Loucy (cell line): ENCODE measurements at regions not wholly inside any gene's neighbourhood (a gene's known extent, or its start where the extent isn't known, plus 50 kb on each side); places are given as distances from the start of the nearest gene placed in this dataset.

Experiments
- H2AFZ ChIP-seq: fragments of 200-600 bp; sonication (generic); 2 replicates; pipeline ENCODE4 v1.6.0; 2016; ENCODE audit warnings: antibody characterized with exemption, mild to moderate bottlenecking, low read length, moderate library complexity
- H3F3A ChIP-seq: fragments of 200-600 bp; 2 replicates; pipeline ENCODE4 v1.6.0; 2016; ENCODE audit warnings: antibody characterized with exemption, low read depth, mild to moderate bottlenecking
- H3K27me3 ChIP-seq: fragments of 200-600 bp; sonication (generic); 2 replicates; pipeline ENCODE4 v1.6.1; 2014; ENCODE audit warnings: low read length, mild to moderate bottlenecking; ENCODE audit not compliant: insufficient read depth, poor library complexity, severe bottlenecking
- H3K36me3 ChIP-seq: fragments of 200-600 bp; sonication (generic); 2 replicates; pipeline ENCODE4 v1.6.1; 2016; ENCODE audit warnings: low read length; ENCODE audit not compliant: insufficient read depth
- H3K4me1 ChIP-seq: fragments of 200-600 bp; sonication (generic); 2 replicates; pipeline ENCODE4 v1.5.1; 2014; ENCODE audit warnings: low read length, mild to moderate bottlenecking; ENCODE audit not compliant: insufficient read depth, poor library complexity, severe bottlenecking
- H3K4me2 ChIP-seq: fragments of 200-600 bp; sonication (generic); 2 replicates; pipeline ENCODE4 v1.6.0; 2014; ENCODE audit warnings: antibody characterized with exemption, low read length, low read depth, mild to moderate bottlenecking; ENCODE audit not compliant: poor library complexity, severe bottlenecking
- H3K4me3 ChIP-seq: fragments of 200-600 bp; sonication (generic); 2 replicates; pipeline ENCODE4 v1.5.1; 2014; ENCODE audit warnings: low read length, mild to moderate bottlenecking, mixed read lengths; ENCODE audit not compliant: poor library complexity, severe bottlenecking
- H3K79me2 ChIP-seq: fragments of 200-600 bp; sonication (generic); 2 replicates; pipeline ENCODE4 v1.6.1; 2014; ENCODE audit warnings: low read length; ENCODE audit not compliant: insufficient read depth
- H3K9ac ChIP-seq: fragments of 200-600 bp; sonication (generic); 2 replicates; pipeline ENCODE4 v1.6.0; 2014; ENCODE audit warnings: mild to moderate bottlenecking, low read depth, low read length, moderate library complexity; ENCODE audit not compliant: poor library complexity, severe bottlenecking
- H3K9me2 ChIP-seq: fragments of 200-600 bp; sonication (generic); replicated peaks from 2 replicates; pipeline ENCODE4 v1.6.1; 2016; ENCODE audit warnings: low read depth, low read length, mixed read lengths
- H3K9me3 ChIP-seq: fragments of 200-600 bp; sonication (generic); 2 replicates; pipeline ENCODE4 v1.6.1; 2014; ENCODE audit warnings: mild to moderate bottlenecking, antibody characterized with exemption, low read length, low read depth; ENCODE audit not compliant: insufficient read depth
- H4K20me1 ChIP-seq: fragments of 200-600 bp; sonication (generic); 2 replicates; pipeline ENCODE4 v1.6.0; 2014; ENCODE audit warnings: antibody characterized with exemption, low read length, mild to moderate bottlenecking; ENCODE audit not compliant: insufficient read depth, poor library complexity, severe bottlenecking
- CTCF ChIP-seq: fragments of 200-600 bp; sonication (generic); conservative IDR thresholded peaks from 2 replicates; pipeline ENCODE4 v1.5.1; 2014; ENCODE audit warnings: mild to moderate bottlenecking, antibody characterized with exemption, low read length
- EZH2phosphoT487 ChIP-seq: fragments of 200-600 bp; IDR thresholded peaks from 2 replicates; pipeline ENCODE4 v1.6.1; 2018; ENCODE audit warnings: antibody characterized with exemption, mild to moderate bottlenecking, moderate library complexity, borderline replicate concordance

GRCh38 chr1:113199760-113200455, 126.9 kb downstream of the LRIG2 start:
- Histone ChIP-seq H3K27me3 (no peaks in the 10 kb centered on the region), H3K4me2 (no peak overlapping the region), H3K9me3 (no peaks in the 10 kb centered on the region), H3K36me3 (no peaks in the 10 kb centered on the region), H3K79me2 (no peaks in the 10 kb centered on the region), H3K4me1 (no peaks in the 10 kb centered on the region), H3K4me3 (no peak overlapping the region), H3K9ac (no peak overlapping the region), H4K20me1 (no peaks in the 10 kb centered on the region), H3K9me2 (no peaks in the 10 kb centered on the region), H2AFZ (no peak overlapping the region), H3F3A (no peaks in the 10 kb centered on the region)
- no peak for TF ChIP-seq CTCF
- no peak for TF ChIP-seq EZH2phosphoT487

GRCh38 chr1:113201560-113201959, 128.6 kb downstream of the LRIG2 start:
- Histone ChIP-seq H3K36me3 (no peaks in the 10 kb centered on the region), H3K4me2 (no peak overlapping the region), H3K27me3 (no peaks in the 10 kb centered on the region), H3K9me3 (no peaks in the 10 kb centered on the region), H3F3A (no peaks in the 10 kb centered on the region), H4K20me1 (no peaks in the 10 kb centered on the region), H3K4me3 (no peak overlapping the region), H3K79me2 (no peaks in the 10 kb centered on the region), H3K9ac (no peak overlapping the region), H3K4me1 (no peaks in the 10 kb centered on the region), H2AFZ (no peak overlapping the region), H3K9me2 (no peaks in the 10 kb centered on the region)
- TF ChIP-seq CTCF = no peak
- TF ChIP-seq EZH2phosphoT487 = no peak

- H3K4me1 ChIP-seq = no peaks in the 10 kb centered on the region
- no peak overlapping the region for H3K4me2 ChIP-seq
- H3K9me2 ChIP-seq = no peaks in the 10 kb centered on the region
- no peaks in the 10 kb centered on the region for H3K27me3 ChIP-seq
- TF ChIP-seq EZH2phosphoT487 (no peak), CTCF (no peak)
- no peaks in the 10 kb centered on the region for H3F3A ChIP-seq
- H3K79me2 ChIP-seq = no peaks in the 10 kb centered on the region
- H3K36me3 ChIP-seq = no peaks in the 10 kb centered on the region
- no peak overlapping the region for H3K9ac ChIP-seq
- H3K9me3 ChIP-seq = no peaks in the 10 kb centered on the region
- H3K4me3 ChIP-seq = no peak overlapping the region
- H4K20me1 ChIP-seq = no peaks in the 10 kb centered on the region
- no peak overlapping the region for H2AFZ ChIP-seq
Observed at GRCh38 chr1:113205980-113206766, 133.2 kb downstream of the LRIG2 start.
